ENCODE measurements at regions not wholly inside any gene's neighbourhood (a gene's known extent, or its start where the extent isn't known, plus 50 kb on each side); places are given as distances from the start of the nearest gene placed in this dataset.
"Not testable (repeated sequence)": the region's sequence is repeated elsewhere in the genome, so short reads cannot be mapped to it uniquely, and the experiment has no call there.

GRCh38 chr7:142568435-142569097 is 180.7 kb upstream of the PRSS1 start:
- Histone ChIP-seq H3K9me2 (replicated peaks; ENCODE audit: insufficient read depth, low read length) (no peaks in the 10 kb centered on the region), H3K27ac (ENCODE audit: low read length) (no peak overlapping the region), H3K36me3 (ENCODE audit: insufficient read depth, low read length) (no peaks in the 10 kb centered on the region), H3K4me2 (ENCODE audit: low read depth, low read length, poor library complexity, severe bottlenecking) (no peak overlapping the region), H3K27me3 (ENCODE audit: low read length) (no peaks in the 10 kb centered on the region), H3K9ac (ENCODE audit: low read length) (no peak overlapping the region), H2AFZ (ENCODE audit: low read length) (no peak overlapping the region), H4K20me1 (ENCODE audit: insufficient read depth, low read depth, low read length) (no peaks in the 10 kb centered on the region), H3K4me3 (ENCODE audit: low read length) (no peak overlapping the region), H3K9me3 (ENCODE audit: low read length) (no peaks in the 10 kb centered on the region), H3K4me1 (ENCODE audit: low read length) (peaks cover 24% of the 10 kb centered on the region), H3K79me2 (ENCODE audit: low read length) (no peaks in the 10 kb centered on the region)
- no peak for DNase-seq

GRCh38 chr7:142567201-142568075 is 181.8 kb upstream of the PRSS1 start:
- no peak overlapping the region for H2AFZ ChIP-seq (ENCODE audit: low read length)
- peaks cover 24% of the 10 kb centered on the region for H3K4me1 ChIP-seq (ENCODE audit: low read length)
- no peaks in the 10 kb centered on the region for H3K36me3 ChIP-seq (ENCODE audit: insufficient read depth, low read length)
- no peak overlapping the region for H3K27ac ChIP-seq (ENCODE audit: low read length)
- no peaks in the 10 kb centered on the region for H3K9me3 ChIP-seq (ENCODE audit: low read length)
- H3K27me3 ChIP-seq (ENCODE audit: low read length): no peaks in the 10 kb centered on the region
- DNase-seq: peak; percentile 68
- no peak overlapping the region for H3K9ac ChIP-seq (ENCODE audit: low read length)
- no peak overlapping the region for H3K4me2 ChIP-seq (ENCODE audit: low read depth, low read length, poor library complexity, severe bottlenecking)
- no peaks in the 10 kb centered on the region for H3K79me2 ChIP-seq (ENCODE audit: low read length)
- H3K9me2 ChIP-seq (replicated peaks; ENCODE audit: insufficient read depth, low read length): no peaks in the 10 kb centered on the region
- no peak overlapping the region for H3K4me3 ChIP-seq (ENCODE audit: low read length)
- H4K20me1 ChIP-seq (ENCODE audit: insufficient read depth, low read depth, low read length): no peaks in the 10 kb centered on the region

GRCh38 chr7:142566271-142566670 is 183.0 kb upstream of the PRSS1 start:
- Histone ChIP-seq H3K4me2 (ENCODE audit: low read depth, low read length, poor library complexity, severe bottlenecking) (no peak overlapping the region), H3K9ac (ENCODE audit: low read length) (no peak overlapping the region), H4K20me1 (ENCODE audit: insufficient read depth, low read depth, low read length) (no peaks in the 10 kb centered on the region), H3K9me2 (replicated peaks; ENCODE audit: insufficient read depth, low read length) (no peaks in the 10 kb centered on the region), H2AFZ (ENCODE audit: low read length) (no peak overlapping the region), H3K4me1 (ENCODE audit: low read length) (peaks cover 24% of the 10 kb centered on the region), H3K27ac (ENCODE audit: low read length) (no peak overlapping the region), H3K79me2 (ENCODE audit: low read length) (no peaks in the 10 kb centered on the region), H3K27me3 (ENCODE audit: low read length) (no peaks in the 10 kb centered on the region), H3K4me3 (ENCODE audit: low read length) (no peak overlapping the region), H3K9me3 (ENCODE audit: low read length) (no peaks in the 10 kb centered on the region), H3K36me3 (ENCODE audit: insufficient read depth, low read length) (no peaks in the 10 kb centered on the region)
- DNase-seq: no peak

GRCh38 chr7:142564125-142564524 is 185.1 kb upstream of the PRSS1 start:
- H2AFZ ChIP-seq (ENCODE audit: low read length); H3K27me3 ChIP-seq (ENCODE audit: low read length); H3K9me3 ChIP-seq (ENCODE audit: low read length); H3K9ac ChIP-seq (ENCODE audit: low read length); H3K27ac ChIP-seq (ENCODE audit: low read length); H3K36me3 ChIP-seq (ENCODE audit: insufficient read depth, low read length); H3K4me3 ChIP-seq (ENCODE audit: low read length); H3K9me2 ChIP-seq (replicated peaks; ENCODE audit: insufficient read depth, low read length); H3K4me2 ChIP-seq (ENCODE audit: low read depth, low read length, poor library complexity, severe bottlenecking); DNase-seq; H3K79me2 ChIP-seq (ENCODE audit: low read length); H4K20me1 ChIP-seq (ENCODE audit: insufficient read depth, low read depth, low read length): not testable (repeated sequence)
- H3K4me1 ChIP-seq (ENCODE audit: low read length): peaks cover 24% of the 10 kb centered on the region

- Histone ChIP-seq H3K4me3 (ENCODE audit: low read length) (no peak overlapping the region), H3K9ac (ENCODE audit: low read length) (no peak overlapping the region), H4K20me1 (ENCODE audit: insufficient read depth, low read depth, low read length) (no peaks in the 10 kb centered on the region), H3K9me3 (ENCODE audit: low read length) (no peaks in the 10 kb centered on the region), H3K27me3 (ENCODE audit: low read length) (no peaks in the 10 kb centered on the region), H2AFZ (ENCODE audit: low read length) (no peak overlapping the region), H3K9me2 (replicated peaks; ENCODE audit: insufficient read depth, low read length) (no peaks in the 10 kb centered on the region), H3K4me1 (ENCODE audit: low read length) (peaks cover 23% of the 10 kb centered on the region), H3K36me3 (ENCODE audit: insufficient read depth, low read length) (no peaks in the 10 kb centered on the region), H3K27ac (ENCODE audit: low read length) (no peak overlapping the region), H3K4me2 (ENCODE audit: low read depth, low read length, poor library complexity, severe bottlenecking) (no peak overlapping the region), H3K79me2 (ENCODE audit: low read length) (no peaks in the 10 kb centered on the region)
- no peak for DNase-seq
These were observed 185.8 kb upstream of the PRSS1 start for GRCh38 chr7:142563470-142563869.

- Histone ChIP-seq H3K36me3 (ENCODE audit: insufficient read depth, low read length) (no peaks in the 10 kb centered on the region), H3K9ac (ENCODE audit: low read length) (no peak overlapping the region), H3K27ac (ENCODE audit: low read length) (no peak overlapping the region), H3K9me3 (ENCODE audit: low read length) (no peaks in the 10 kb centered on the region), H3K9me2 (replicated peaks; ENCODE audit: insufficient read depth, low read length) (no peaks in the 10 kb centered on the region), H3K79me2 (ENCODE audit: low read length) (no peaks in the 10 kb centered on the region), H3K4me1 (ENCODE audit: low read length) (peaks cover 15% of the 10 kb centered on the region), H3K4me3 (ENCODE audit: low read length) (no peak overlapping the region), H3K4me2 (ENCODE audit: low read depth, low read length, poor library complexity, severe bottlenecking) (no peak overlapping the region), H2AFZ (ENCODE audit: low read length) (no peak overlapping the region), H3K27me3 (ENCODE audit: low read length) (no peaks in the 10 kb centered on the region), H4K20me1 (ENCODE audit: insufficient read depth, low read depth, low read length) (no peaks in the 10 kb centered on the region)
- no peak for DNase-seq
These were observed 186.6 kb upstream of the PRSS1 start for GRCh38 chr7:142562688-142563087.

GRCh38 chr7:142561396-142561795 is 187.9 kb upstream of the PRSS1 start:
- H3K4me1 ChIP-seq (ENCODE audit: low read length); H2AFZ ChIP-seq (ENCODE audit: low read length); H3K27ac ChIP-seq (ENCODE audit: low read length); H4K20me1 ChIP-seq (ENCODE audit: insufficient read depth, low read depth, low read length); H3K36me3 ChIP-seq (ENCODE audit: insufficient read depth, low read length); H3K27me3 ChIP-seq (ENCODE audit: low read length); DNase-seq; H3K9ac ChIP-seq (ENCODE audit: low read length); H3K79me2 ChIP-seq (ENCODE audit: low read length); H3K4me3 ChIP-seq (ENCODE audit: low read length); H3K9me2 ChIP-seq (replicated peaks; ENCODE audit: insufficient read depth, low read length); H3K4me2 ChIP-seq (ENCODE audit: low read depth, low read length, poor library complexity, severe bottlenecking); H3K9me3 ChIP-seq (ENCODE audit: low read length): not testable (repeated sequence)

- not testable (repeated sequence) for H3K27ac ChIP-seq (ENCODE audit: low read length); H3K27me3 ChIP-seq (ENCODE audit: low read length)
These were observed 188.5 kb upstream of the PRSS1 start for GRCh38 chr7:142560770-142561169.

More at GRCh38 chr7:142560770-142561169, 188.5 kb upstream of the PRSS1 start:
- H3K9me2 ChIP-seq (replicated peaks; ENCODE audit: insufficient read depth, low read length); H2AFZ ChIP-seq (ENCODE audit: low read length); H3K4me3 ChIP-seq (ENCODE audit: low read length); H3K9ac ChIP-seq (ENCODE audit: low read length); H4K20me1 ChIP-seq (ENCODE audit: insufficient read depth, low read depth, low read length); H3K4me2 ChIP-seq (ENCODE audit: low read depth, low read length, poor library complexity, severe bottlenecking); DNase-seq; H3K79me2 ChIP-seq (ENCODE audit: low read length); H3K4me1 ChIP-seq (ENCODE audit: low read length); H3K9me3 ChIP-seq (ENCODE audit: low read length); H3K36me3 ChIP-seq (ENCODE audit: insufficient read depth, low read length): not testable (repeated sequence)

All from Karpas-422 (cell line).